A673 (cell line): ENCODE measurements at regions not wholly inside any gene's neighbourhood (a gene's known extent, or its start where the extent isn't known, plus 50 kb on each side); places are given as distances from the start of the nearest gene placed in this dataset.

Experiments
- BruUV-seq: library from RNA; stranded (reverse); fragments of 400-500 nt; replicated peaks from 2 replicates; lab custom pipeline; 2021; lab: Mats Ljungman, UMichigan
- CTCF ChIA-PET: fragments of 300-600 bp; sonication (Branson Sonifier 250); formaldehyde crosslinking; loops from one replicate; lab custom pipeline; 2022; ENCODE audit warnings: antibody characterized with exemption; lab: Charles Lee
- POLR2A ChIA-PET: fragments of 300-600 bp; sonication (Branson Sonifier 250); formaldehyde crosslinking; loops from one replicate; lab custom pipeline; 2022; ENCODE audit warnings: antibody characterized with exemption; ENCODE audit not compliant: low non-redundant PET; lab: Charles Lee
- DNase-seq: peaks from one replicate; pipeline ENCODE4 v3.0.0-alpha.2; 2015; ENCODE audit warnings: low spot score
- H3K27ac ChIP-seq: fragments of 200-600 bp; sonication (generic); 2 replicates; pipeline ENCODE4 v1.5.1; 2016; ENCODE audit warnings: mixed run types, low read depth, mild to moderate bottlenecking, mixed read lengths, antibody characterized with exemption, low read length; ENCODE audit not compliant: poor library complexity, severe bottlenecking
- H3K27me3 ChIP-seq: fragments of 200-600 bp; sonication (generic); replicated peaks from 2 replicates; pipeline ENCODE4 v1.6.1; 2017; ENCODE audit warnings: mixed run types, low read depth, mild to moderate bottlenecking, mixed read lengths, antibody characterized with exemption, low read length; ENCODE audit not compliant: insufficient read depth, poor library complexity
- H3K36me3 ChIP-seq: fragments of 200-600 bp; sonication (generic); 2 replicates; pipeline ENCODE4 v1.6.1; 2016; ENCODE audit warnings: mixed run types, mild to moderate bottlenecking, mixed read lengths, antibody characterized with exemption, low read length; ENCODE audit not compliant: insufficient read depth, poor library complexity, severe bottlenecking
- H3K4me1 ChIP-seq: fragments of 200-600 bp; sonication (generic); 2 replicates; pipeline ENCODE4 v1.6.1; 2017; ENCODE audit warnings: mixed run types, mild to moderate bottlenecking, mixed read lengths, antibody characterized with exemption, low read length; ENCODE audit not compliant: insufficient read depth, poor library complexity, severe bottlenecking
- H3K4me3 ChIP-seq: fragments of 200-600 bp; sonication (generic); 2 replicates; pipeline ENCODE4 v1.5.1; 2016; ENCODE audit warnings: low read depth, mixed run types, mild to moderate bottlenecking, mixed read lengths, low read length; ENCODE audit not compliant: poor library complexity, severe bottlenecking
- H3K9me3 ChIP-seq: fragments of 200-600 bp; sonication (generic); 2 replicates; pipeline ENCODE4 v1.6.1; 2016; ENCODE audit warnings: mixed run types, low read depth, mild to moderate bottlenecking, mixed read lengths, antibody characterized with exemption, low read length; ENCODE audit not compliant: poor library complexity, severe bottlenecking
- EZH2 ChIP-seq: fragments of 200-600 bp; sonication (generic); IDR thresholded peaks from 2 replicates; pipeline ENCODE4 v1.6.1; 2017; ENCODE audit warnings: borderline replicate concordance, low read depth, mild to moderate bottlenecking, mixed read lengths, antibody characterized with exemption, low read length; ENCODE audit not compliant: poor library complexity, severe bottlenecking
- intact Hi-C: fragments of 100-400 bp; cut with micrococcal nuclease; formaldehyde crosslinking; loops from one replicate; pipeline ENCODE4 v1.10.0; 2022; ENCODE audit not compliant: unreplicated experiment
- TF ChIP-seq, protein P1 (sequence below): fragments of 300-800, 200-600 bp; sonication (generic); conservative IDR thresholded peaks from 2 replicates; pipeline ENCODE4 v1.5.1; 2017; ENCODE audit warnings: low read depth, mild to moderate bottlenecking, antibody characterized with exemption, low read length, moderate library complexity, mixed read lengths

GRCh38 chr5:164799391-164799790 lies 1294.0 kb downstream of the MAT2B start:
- no peak overlapping the region for H3K4me3 ChIP-seq

GRCh38 chr5:164801910-164802309 lies 1296.5 kb downstream of the MAT2B start:
- Histone ChIP-seq H3K36me3 (no peaks in the 10 kb centered on the region), H3K4me1 (no peaks in the 10 kb centered on the region), H3K27me3 (no peaks in the 10 kb centered on the region), H3K9me3 (no peaks in the 10 kb centered on the region), H3K4me3 (no peak overlapping the region), H3K27ac (no peak overlapping the region)
- TF ChIP-seq EZH2: no peak
- TF ChIP-seq, protein P1, sequence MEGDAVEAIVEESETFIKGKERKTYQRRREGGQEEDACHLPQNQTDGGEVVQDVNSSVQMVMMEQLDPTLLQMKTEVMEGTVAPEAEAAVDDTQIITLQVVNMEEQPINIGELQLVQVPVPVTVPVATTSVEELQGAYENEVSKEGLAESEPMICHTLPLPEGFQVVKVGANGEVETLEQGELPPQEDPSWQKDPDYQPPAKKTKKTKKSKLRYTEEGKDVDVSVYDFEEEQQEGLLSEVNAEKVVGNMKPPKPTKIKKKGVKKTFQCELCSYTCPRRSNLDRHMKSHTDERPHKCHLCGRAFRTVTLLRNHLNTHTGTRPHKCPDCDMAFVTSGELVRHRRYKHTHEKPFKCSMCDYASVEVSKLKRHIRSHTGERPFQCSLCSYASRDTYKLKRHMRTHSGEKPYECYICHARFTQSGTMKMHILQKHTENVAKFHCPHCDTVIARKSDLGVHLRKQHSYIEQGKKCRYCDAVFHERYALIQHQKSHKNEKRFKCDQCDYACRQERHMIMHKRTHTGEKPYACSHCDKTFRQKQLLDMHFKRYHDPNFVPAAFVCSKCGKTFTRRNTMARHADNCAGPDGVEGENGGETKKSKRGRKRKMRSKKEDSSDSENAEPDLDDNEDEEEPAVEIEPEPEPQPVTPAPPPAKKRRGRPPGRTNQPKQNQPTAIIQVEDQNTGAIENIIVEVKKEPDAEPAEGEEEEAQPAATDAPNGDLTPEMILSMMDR: no peak
- BruUV-seq: no TSS peak
- ChIA-PET POLR2A (interaction anchor here (0.5 kb wide), 1 partner anchor 309 kb away, joined by 3 read pairs; no protein-coding TSS in a partner anchor), CTCF (no interaction called here)
- DNase-seq: no peak
- intact Hi-C loops: no loop called here

More at GRCh38 chr5:164799391-164799790, 1294.0 kb downstream of the MAT2B start:
- no peaks in the 10 kb centered on the region for H3K4me1 ChIP-seq
- no peak overlapping the region for H3K27ac ChIP-seq
- H3K36me3 ChIP-seq: no peaks in the 10 kb centered on the region
- DNase-seq: no peak
- no TSS peak for BruUV-seq
- POLR2A ChIA-PET: no interaction called here
- no peaks in the 10 kb centered on the region for H3K9me3 ChIP-seq
- CTCF ChIA-PET: no interaction called here
- intact Hi-C loops: no loop called here
- no peaks in the 10 kb centered on the region for H3K27me3 ChIP-seq
- no peak for TF ChIP-seq EZH2
- TF ChIP-seq, protein P1: no peak

GRCh38 chr5:164809821-164810220 lies 1304.4 kb downstream of the MAT2B start:
- H3K4me3 ChIP-seq: no peak overlapping the region
- TF ChIP-seq, protein P1: no peak
- TF ChIP-seq EZH2: no peak
- POLR2A ChIA-PET: no interaction called here
- H3K36me3 ChIP-seq: no peaks in the 10 kb centered on the region
- H3K4me1 ChIP-seq: no peaks in the 10 kb centered on the region
- DNase-seq: no peak
- BruUV-seq: no TSS peak
- H3K27ac ChIP-seq: no peak overlapping the region
- no peaks in the 10 kb centered on the region for H3K9me3 ChIP-seq
- no peaks in the 10 kb centered on the region for H3K27me3 ChIP-seq
- CTCF ChIA-PET: no interaction called here
- intact Hi-C loops: no loop called here
